NCI-H2227 (cell line): ENCODE measurements at regions not wholly inside any gene's neighbourhood (a gene's known extent, or its start where the extent isn't known, plus 50 kb on each side); places are given as distances from the start of the nearest gene placed in this dataset.

Experiments used
- DNase-seq: peaks from one replicate; lab custom pipeline; 2025; ENCODE audit not compliant: unreplicated experiment; lab: John Stamatoyannopoulos, UW

DNA sequence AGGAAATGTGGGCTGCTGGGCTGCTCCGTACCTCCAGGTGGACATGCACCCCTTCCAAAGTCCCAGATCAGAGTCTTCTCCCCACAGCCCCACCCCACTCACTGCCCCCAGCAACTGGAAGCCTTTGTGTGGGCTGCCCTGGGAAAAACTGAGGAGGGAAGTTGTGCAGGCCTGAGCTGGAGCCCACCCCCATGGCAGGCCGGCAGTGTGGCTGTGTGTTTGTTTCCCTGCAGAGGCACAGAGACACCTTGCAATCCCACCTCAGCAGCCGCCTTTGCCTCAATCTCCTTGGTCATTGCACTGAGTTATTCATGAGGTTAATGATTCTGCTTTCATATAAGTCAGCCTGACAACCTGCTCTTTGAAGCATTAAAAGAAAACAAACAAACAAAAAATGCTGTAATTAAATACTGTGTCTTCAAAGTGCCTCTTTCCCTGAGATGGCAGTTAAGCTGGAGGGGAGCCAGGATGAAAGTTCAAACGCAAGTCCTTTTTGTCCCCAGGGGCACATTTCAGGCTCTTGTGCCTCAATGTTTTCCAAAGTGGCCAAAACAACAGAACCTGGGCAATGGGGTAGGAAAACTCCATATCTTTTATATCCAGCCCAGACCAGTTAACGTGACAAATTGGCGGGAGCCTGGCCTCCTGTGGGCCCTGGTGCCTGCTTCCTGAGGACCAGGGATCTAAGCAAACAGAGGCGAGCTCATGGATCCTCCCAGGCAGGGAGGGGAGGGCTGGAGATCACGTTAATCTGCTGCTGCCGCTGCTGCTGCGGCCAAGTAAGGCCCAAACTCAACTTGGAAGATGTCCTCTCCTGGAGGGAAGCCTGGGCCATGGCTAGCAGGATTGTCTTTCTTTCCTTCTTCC, 51.9 kb upstream of the TSPAN11 start:
- no peak for DNase-seq

DNA sequence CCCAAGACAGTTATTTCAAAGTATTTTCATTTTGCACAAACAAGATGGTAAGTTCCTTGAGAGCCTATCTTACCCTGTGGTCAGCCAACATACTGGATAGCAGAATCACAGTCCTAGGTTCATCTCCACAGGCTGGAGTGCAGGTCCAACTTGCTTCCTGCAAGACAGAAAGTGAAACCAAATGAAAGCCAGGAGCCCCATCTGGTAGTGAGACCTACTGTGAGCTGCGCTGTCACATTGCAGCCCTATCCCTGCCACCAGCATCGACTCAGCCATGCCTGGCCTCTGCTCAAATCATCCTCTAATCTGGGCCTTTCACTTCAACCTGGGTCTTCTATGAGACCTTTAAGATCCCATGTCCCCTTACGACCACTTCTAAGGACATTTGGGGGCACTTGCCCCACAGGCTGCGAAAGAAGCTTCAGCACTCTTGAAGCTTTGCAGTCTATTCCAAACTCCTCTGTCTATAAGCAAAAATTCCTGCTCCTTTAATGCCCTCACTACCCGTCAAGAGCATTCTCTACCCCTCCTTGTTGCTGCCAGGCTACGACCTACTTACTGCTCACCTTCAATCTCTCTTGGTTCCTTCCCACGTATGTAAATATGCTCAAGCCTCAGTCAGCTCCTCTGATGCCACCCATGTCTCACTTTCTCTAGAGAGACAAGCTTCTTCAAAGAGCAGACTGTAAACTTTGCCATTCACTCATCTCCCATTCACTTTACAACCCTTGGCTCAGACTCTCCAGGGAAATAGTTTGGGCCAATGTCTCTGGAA, 55.9 kb upstream of the TSPAN11 start:
- no peak for DNase-seq

DNA sequence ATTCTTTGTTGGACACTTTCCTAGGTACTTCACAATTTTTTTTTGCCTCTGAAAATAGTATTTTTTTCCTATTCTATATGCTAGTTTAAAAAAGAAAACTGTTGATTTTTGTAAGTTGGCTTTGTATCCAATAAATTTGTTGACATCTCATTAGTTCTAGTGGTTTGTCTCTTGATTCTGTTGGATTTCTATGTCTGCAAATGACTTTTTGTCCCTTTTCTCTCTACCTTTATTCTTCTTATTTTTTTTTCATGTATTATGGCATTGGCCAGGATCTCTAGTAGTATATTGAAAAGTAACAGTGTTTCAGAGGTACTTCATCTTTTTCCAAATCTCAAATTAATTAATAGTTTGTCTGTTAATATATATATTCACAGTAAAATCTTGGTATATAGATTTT, 59.1 kb upstream of the TSPAN11 start:
- DNase-seq, result no peak

DNA sequence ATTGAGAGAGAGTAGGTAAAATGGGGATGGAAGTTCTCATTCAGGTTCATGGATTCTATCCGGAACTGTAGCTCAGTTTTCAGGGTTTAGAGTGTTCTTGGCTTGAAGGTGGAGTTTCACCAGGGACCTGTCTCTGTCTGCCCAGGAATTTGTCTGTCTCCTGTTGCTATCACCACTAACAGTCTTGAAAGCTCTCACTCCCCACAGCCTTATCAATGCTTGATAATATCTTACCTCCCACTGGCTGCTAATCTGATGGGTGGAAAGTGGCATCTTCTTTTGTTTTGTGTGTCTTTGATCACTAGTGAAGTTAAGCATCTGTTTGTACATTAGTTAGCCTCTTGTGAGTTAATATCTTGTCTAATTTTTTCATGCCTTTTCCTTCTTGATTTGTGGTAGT, 60.3 kb upstream of the TSPAN11 start:
- DNase-seq, result no peak

DNA sequence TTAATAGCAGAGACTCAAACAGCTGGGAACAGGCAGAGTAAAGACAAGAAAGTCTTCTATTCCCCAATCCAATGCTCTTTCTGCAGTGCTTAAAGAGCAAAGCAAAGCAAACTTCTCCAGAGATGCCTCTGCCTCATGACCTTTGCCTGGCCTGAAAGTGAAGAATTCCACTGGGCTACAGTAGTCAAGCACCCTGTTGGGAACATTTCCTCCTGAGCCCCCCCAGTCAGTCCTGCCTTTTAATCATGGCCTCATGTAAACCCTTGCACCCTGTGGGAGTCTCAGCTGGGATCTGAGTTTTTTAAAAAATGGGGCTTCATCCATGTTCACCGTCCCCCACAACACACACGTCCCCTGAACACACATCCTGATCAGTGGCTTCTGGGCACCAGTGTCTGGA, 62.7 kb upstream of the TSPAN11 start:
- no peak for DNase-seq

DNA sequence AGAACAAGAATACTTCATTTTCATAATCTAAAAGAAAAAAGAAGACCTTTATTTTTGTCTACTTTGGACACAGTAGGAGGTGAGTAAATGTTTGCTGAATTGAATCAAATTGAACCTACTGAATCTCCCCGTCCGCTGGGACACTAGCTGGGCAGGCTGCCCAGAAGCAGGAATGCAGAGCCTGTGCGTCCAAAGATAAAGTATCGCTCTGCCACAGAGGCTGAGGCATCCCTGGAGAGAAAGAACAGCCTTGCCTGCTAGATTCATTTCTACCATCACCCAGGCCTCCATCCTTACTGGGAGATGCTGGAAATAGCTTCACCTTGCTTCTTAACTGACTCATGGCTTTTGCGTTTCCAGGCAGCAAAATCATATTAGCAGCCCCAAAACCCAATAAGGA, 64.1 kb upstream of the TSPAN11 start:
- no peak for DNase-seq

DNA sequence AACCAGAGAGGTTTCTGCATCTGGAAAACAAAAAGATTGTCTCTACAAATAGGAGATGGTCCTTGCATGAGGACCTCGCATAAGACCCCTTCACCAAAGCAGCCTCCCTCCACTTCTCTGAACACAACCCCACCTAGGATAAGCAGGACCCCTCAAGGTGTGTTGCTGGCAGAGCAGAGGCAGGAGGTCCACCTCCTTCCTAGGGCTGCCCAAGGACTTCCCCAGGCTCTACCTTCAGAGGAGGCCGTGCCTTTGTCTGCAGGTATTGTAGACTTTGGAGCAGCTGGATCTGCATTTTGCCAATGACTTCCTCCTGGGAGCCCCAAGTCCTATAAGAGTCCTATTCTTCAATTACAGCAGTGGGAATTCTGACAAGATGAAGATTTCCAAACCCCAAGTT, 67.3 kb upstream of the TSPAN11 start:
- DNase-seq, result no peak

DNA sequence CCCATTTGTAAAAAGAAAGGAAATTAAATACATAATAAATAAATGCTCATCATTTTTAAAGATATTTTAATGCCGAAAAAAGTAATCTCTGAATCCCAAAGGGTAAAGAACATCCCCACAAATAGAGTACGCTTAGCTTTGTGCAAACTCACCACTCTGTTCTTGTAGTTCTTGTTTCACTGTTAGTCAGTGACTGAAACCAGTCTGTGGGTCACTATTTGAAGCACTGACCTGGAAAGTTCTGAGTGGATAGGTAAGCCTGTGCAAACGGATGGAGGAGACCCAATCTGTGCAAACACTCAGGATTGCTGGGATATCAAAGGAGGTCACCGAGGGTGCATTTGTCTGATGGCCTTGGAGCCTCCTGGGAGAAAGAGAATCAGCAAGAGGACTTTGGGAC, 68.1 kb upstream of the TSPAN11 start:
- no peak for DNase-seq

DNA sequence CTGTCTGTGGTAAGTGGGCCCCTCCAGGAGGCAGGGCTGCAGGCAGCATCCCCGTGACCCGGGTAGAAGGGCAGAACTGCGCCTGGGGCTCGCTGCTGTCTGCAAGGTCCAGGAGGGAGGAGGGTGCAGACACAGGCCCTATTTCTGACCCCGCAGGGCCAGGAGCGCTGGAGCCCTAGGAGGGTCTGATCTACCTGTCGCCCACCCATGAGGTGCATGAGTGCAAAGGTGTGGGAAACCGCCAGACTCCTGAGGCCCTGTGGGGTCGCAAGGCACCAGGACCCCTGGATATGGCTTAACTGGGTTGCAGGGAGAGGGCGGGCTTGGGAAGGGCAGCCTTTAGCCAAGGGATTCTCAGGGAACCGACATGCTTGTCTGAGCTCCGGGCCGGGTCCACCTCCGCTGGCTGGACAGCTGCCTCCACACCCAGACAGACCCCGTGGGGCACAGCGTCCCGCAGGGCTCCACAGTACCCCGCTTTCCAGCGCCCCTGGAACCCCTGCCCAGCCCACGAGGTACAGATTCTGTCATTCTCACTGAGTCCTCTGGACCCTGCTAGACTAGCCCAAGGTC, 72.9 kb upstream of the TSPAN11 start:
- no peak for DNase-seq

DNA sequence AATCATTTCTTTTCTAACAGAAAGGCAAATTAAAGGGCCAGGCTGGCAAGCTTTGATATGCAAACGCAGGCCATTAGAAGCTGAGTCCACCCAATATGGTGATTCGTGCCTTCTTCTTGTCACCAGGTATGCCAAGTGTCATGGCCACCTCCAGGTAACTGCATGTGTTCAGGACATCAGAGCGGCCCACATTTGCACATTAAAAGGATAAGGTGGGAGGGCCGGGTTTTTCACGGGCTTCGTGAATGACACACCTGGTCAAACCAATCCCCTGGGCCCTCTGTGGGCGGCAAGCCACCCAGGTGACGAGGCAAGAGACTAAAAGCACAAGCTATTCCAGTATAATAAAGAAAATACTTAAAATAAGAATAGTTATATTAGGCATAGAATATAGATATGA, 75.9 kb upstream of the TSPAN11 start:
- no peak for DNase-seq

DNA sequence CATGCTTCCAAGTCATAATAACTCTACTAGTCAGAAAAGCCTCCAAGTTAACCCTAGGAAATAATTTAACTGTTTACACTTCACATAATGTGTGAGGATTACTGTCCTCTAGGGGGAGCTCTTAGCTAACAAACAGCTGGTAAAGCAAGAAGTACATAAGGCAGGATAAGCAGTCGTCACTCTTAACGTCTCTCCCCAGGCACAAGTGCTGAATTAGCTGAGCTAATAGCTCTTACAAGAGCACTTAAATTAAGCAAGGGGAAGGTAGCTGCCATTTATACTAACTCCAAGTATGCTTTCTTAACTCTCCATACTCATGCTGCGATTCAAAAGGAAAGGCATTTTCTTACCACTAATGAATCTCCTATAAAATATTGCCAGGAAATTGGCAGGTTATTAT, 79.3 kb upstream of the TSPAN11 start:
- peak; percentile 67 for DNase-seq

DNA sequence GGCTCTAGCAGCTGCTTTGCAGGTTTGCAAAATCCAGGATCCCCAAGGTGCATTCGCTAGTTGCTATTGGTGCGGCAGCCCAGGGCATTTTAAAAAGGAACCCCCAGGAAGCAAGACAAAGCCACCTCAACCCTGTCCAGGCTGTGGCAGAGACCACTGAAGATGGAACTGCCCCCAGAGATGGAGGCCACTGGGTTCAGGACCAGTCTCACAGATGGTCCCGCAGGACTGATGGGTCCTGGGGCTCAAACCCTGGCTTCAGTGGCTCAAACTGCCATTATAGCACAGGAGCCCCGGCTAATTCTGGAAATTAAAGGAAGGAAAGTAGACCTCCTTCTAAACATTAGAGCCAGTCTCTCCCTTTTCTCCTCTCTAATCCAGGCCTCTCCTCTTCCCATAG, 79.8 kb upstream of the TSPAN11 start:
- no peak for DNase-seq

DNA sequence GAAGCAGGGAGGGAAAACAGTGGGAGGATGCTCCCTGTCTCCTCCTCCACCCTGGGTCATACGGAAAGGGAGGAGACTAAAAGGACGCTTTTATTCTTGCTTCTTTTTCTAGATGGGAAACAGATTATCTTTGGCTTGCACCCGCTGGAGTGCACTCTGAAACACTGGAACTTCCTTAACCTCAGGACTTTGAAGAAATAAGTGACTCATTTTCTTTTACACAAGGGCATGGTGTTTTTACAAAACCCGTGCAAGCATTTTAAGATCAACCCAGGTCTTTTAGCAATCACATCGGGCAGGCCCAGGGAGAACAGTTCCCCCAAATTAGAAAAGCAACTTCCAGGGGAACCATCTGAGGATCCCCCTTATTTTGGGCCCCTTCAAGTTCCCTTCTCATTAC, 80.9 kb upstream of the TSPAN11 start:
- no peak for DNase-seq

DNA sequence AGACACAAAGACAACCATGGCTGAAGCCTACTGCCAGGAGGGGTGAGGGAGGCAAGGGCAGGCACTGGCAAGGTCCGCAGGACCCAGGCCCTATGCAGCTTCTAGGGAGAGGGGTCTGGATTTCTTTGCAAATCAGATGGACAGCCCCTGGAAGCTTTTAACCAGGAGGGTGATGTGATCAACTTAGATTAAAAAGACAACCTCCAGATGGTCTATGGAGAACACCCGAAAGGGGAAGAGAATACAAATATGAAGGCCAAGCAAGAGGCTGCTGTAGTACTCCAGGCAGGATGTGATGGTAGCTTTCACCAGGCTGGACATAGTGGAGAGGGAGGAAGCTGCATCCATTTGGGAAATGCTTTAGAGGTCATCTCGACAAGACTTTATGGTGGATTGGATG, 83.3 kb upstream of the TSPAN11 start:
- no peak for DNase-seq

DNA sequence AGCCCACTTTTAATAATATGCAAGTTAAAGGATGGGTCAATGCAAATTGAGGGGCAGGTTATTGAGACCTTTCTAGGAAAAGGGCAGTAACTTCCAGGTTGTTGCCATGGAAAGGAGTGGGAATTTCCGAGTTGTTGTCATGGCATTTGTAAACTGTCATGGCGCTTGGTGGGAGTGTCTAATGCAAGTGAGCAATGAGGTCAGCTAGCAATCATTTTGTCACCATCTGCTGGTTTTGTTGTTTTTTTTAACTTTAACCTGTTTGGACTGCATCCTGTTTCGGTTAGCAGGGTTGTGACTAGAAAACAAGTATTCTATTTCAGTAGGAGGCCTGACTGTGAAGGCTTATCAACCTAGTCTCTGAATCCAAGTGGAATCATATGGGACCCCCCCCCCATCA, 85.8 kb upstream of the TSPAN11 start:
- no peak for DNase-seq

DNA sequence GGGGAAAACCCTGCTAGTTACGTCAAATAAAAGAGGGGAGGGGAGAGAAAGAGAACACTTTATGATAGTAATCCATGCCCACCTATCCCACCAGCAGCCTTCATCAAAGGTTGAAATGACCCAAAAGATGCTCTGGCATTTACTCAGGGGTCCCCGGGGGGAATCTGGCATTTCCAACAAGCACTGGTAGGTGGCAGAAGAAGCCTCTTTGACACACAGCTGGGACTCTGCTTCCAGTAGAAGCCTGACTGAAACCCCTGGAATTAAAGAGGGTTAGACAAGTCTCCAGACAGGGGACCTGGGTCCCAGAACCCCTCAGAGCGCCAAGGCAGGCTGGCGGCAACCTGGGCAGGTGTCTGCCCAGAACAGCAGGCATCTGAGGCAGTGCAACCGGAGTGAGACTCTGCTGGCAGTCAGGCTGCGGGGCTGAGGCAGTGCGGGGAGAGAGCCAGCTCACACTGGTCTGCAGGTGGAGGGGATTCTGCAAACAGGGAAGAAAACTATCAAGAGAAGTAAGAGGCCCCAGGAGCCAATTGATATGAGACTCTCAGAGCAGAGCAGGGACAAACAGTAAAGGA, 85.0 kb upstream of the CAPRIN2 start:
- DNase-seq, result no peak

DNA sequence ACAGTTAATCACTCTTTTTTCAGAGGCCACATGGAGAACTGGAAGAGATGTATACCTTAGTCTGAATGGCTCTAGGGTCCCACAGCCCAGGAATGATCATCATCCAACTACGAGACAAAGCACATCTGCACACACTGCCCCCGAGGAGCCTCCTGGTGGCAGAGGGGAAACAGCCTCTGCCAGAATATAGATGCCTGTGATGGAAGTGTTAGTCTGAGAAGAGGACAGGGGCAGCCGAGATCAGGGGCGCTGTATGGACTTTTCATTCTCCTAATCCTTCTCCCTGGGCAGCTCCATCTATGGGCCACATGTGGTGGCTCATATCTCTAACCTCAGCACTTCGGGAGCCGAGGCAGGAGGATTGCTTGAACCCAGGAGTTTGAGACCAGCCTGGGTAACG, 82.8 kb upstream of the CAPRIN2 start:
- DNase-seq, result no peak

DNA sequence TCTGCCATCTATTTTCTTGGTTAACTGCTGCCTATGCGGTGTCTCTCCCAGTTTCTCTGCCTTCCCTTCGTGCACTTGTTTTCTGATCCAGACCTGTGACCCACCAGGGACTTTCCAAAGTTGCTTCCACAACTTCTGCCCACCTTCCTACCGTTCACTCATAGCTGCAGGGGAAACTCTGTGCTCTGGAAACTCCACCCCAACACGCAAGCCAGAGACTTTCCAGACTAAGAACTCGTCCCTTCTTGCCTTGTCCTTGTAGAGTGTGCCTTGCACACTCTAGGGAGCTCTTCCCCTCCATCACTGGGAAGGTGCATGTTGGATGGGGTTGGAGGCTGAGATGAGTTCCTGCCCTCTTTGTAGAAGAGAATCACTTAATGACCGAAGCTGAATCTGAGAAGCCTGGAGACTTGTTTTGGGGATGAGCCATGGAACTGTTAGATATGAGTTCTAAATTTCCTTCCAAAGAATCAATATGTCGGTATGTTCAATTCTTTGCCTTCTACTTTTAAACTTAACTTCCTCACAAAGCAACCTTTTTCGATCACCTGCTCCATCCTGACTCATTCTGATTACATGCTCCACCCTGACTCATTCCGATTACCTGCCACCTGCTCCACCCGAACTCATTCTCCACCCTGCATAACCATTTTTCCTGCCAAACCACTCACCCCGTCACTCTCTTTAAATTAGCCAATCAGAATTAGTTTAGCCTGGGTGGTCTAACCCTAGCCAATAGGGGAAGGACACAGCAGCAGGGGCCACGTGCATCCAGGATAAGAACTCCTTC, 82.1 kb upstream of the CAPRIN2 start:
- DNase-seq, result no peak

DNA sequence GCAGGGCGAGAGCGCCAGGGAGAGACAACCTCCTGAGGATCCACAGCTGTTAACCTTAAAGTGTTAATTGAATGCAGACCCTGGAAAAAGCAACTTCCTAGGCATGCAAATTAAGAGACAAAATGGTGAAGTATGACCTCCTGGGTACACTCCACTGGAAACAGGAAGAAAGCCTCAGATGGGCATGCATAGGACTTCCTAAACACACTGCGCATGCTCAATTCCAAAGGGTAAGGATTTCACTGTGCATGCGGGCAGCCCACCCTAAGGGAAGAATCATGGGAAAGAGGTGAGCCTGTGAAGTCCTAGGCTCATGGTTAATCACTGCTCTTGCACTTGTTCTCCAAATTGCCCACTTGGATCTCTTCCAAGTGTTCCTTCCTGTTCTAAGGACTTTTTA, 80.5 kb upstream of the CAPRIN2 start:
- no peak for DNase-seq

DNA sequence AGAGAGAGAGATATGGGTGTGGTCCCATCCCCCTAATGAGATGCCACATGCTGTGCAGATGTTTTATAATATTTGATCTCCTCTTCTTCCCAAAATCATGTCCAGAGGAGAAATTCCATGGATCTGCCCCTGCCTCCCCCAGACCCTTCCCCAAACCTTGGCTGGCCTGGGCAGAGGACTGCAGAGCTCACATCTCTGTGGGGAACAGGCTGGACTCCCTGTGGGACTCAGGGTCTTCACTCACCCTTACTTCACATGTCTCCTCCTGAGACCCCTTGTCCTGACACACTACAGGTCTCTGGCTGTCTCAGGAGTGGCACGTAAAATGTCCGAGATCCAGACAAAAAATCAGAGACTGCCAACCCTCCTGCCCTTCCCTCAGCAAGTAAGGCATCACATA, 76.0 kb upstream of the CAPRIN2 start:
- no peak for DNase-seq

DNA sequence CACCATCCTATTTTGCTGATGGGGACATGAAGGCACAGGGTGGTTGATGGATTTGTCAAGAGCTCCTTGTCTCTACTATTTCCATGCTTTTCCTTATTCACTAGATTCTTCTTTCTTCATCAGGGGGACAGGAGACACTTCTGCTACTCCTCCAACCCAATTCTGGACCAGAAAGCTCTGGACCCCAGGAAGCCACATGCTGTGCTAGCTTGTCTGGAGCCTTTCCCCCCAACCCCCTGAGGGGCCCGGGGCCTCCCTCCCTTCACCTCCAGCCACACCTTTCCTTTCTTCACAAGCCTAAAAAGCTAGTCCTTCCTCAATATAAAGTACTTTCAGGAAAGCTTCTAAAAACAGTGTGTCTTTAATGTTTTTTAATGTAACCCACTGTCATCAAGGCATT, 75.1 kb upstream of the CAPRIN2 start:
- DNase-seq, result no peak
